ENCODE measurements at regions not wholly inside any gene's neighbourhood (a gene's known extent, or its start where the extent isn't known, plus 50 kb on each side); places are given as distances from the start of the nearest gene placed in this dataset.

GRCh38 chr10:109428775-109429491, 494.4 kb downstream of the XPNPEP1 start:
- Histone ChIP-seq H3K9ac (ENCODE audit: low read length) (no peak overlapping the region), H3K36me3 (ENCODE audit: insufficient read depth, low read length) (no peaks in the 10 kb centered on the region), H3K4me2 (ENCODE audit: low read length) (no peak overlapping the region), H3K9me2 (ENCODE audit: insufficient read depth, low read length) (no peaks in the 10 kb centered on the region), H2AFZ (ENCODE audit: low read depth, low read length) (no peak overlapping the region), H3K79me2 (replicated peaks; ENCODE audit: insufficient read depth, low read length) (no peaks in the 10 kb centered on the region), H3F3A (ENCODE audit: insufficient read depth, low read length, poor library complexity, severe bottlenecking) (no peaks in the 10 kb centered on the region), H4K20me1 (ENCODE audit: insufficient read depth) (no peaks in the 10 kb centered on the region), H3K4me3 (ENCODE audit: low read length) (no peak overlapping the region), H3K27ac (ENCODE audit: low read length) (no peak overlapping the region), H3K9me3 (ENCODE audit: low read length) (no peaks in the 10 kb centered on the region), H3K27me3 (ENCODE audit: insufficient read depth, low read depth, low read length) (no peaks in the 10 kb centered on the region)
- no peak for TF ChIP-seq MXI1 (conservative IDR thresholded peaks at IDR 0.05; ENCODE audit: poor library complexity, severe bottlenecking)
- TF ChIP-seq RAD21 (conservative IDR thresholded peaks at IDR 0.05): no peak
- no peak for TF ChIP-seq TAF1 (IDR thresholded peaks at IDR 0.05; ENCODE audit: low read depth)
- TF ChIP-seq CTCF (IDR thresholded peaks at IDR 0.05; ENCODE audit: poor library complexity, severe bottlenecking): no peak
- TF ChIP-seq EZH2 (IDR thresholded peaks at IDR 0.05; ENCODE audit: borderline replicate concordance, insufficient read depth, low read length, poor library complexity, severe bottlenecking): no peak
- no peak for TF ChIP-seq SMC3 (conservative IDR thresholded peaks at IDR 0.05; ENCODE audit: poor library complexity)
- TF ChIP-seq REST (IDR thresholded peaks at IDR 0.05; ENCODE audit: borderline replicate concordance): no peak
- TF ChIP-seq POLR2AphosphoS5 (IDR thresholded peaks at IDR 0.05): no peak
- TF ChIP-seq EP300 (conservative IDR thresholded peaks at IDR 0.05; ENCODE audit: poor library complexity, severe bottlenecking): no peak

- H3K4me2 ChIP-seq (ENCODE audit: low read length): no peak overlapping the region
- no peaks in the 10 kb centered on the region for H3K36me3 ChIP-seq (ENCODE audit: insufficient read depth, low read length)
- H3K9me2 ChIP-seq (ENCODE audit: insufficient read depth, low read length): no peaks in the 10 kb centered on the region
- no peaks in the 10 kb centered on the region for H3F3A ChIP-seq (ENCODE audit: insufficient read depth, low read length, poor library complexity, severe bottlenecking)
- H3K27me3 ChIP-seq (ENCODE audit: insufficient read depth, low read depth, low read length): no peaks in the 10 kb centered on the region
- no peaks in the 10 kb centered on the region for H3K9me3 ChIP-seq (ENCODE audit: low read length)
- TF ChIP-seq CTCF (IDR thresholded peaks at IDR 0.05; ENCODE audit: poor library complexity, severe bottlenecking): peak; percentile 58
- TF ChIP-seq SMC3 (conservative IDR thresholded peaks at IDR 0.05; ENCODE audit: poor library complexity): peak; percentile 60
- no peak for TF ChIP-seq EZH2 (IDR thresholded peaks at IDR 0.05; ENCODE audit: borderline replicate concordance, insufficient read depth, low read length, poor library complexity, severe bottlenecking)
- peak; percentile 67 for TF ChIP-seq RAD21 (conservative IDR thresholded peaks at IDR 0.05)
- TF ChIP-seq TAF1 (IDR thresholded peaks at IDR 0.05; ENCODE audit: low read depth): no peak
- no peak for TF ChIP-seq EP300 (conservative IDR thresholded peaks at IDR 0.05; ENCODE audit: poor library complexity, severe bottlenecking)
- no peak overlapping the region for H3K27ac ChIP-seq (ENCODE audit: low read length)
- H2AFZ ChIP-seq (ENCODE audit: low read depth, low read length): no peak overlapping the region
- H3K4me3 ChIP-seq (ENCODE audit: low read length): no peak overlapping the region
- no peak overlapping the region for H3K9ac ChIP-seq (ENCODE audit: low read length)
- H4K20me1 ChIP-seq (ENCODE audit: insufficient read depth): no peaks in the 10 kb centered on the region
- no peaks in the 10 kb centered on the region for H3K79me2 ChIP-seq (replicated peaks; ENCODE audit: insufficient read depth, low read length)
These were observed 495.9 kb downstream of the XPNPEP1 start for GRCh38 chr10:109427411-109427810.
